DMS53 treated with DMSO at 0.1 percent for 48 hours (cell line): ENCODE measurements at regions not wholly inside any gene's neighbourhood (a gene's known extent, or its start where the extent isn't known, plus 50 kb on each side); places are given as distances from the start of the nearest gene placed in this dataset.

ENCODE experiments used
- DNase-seq: peaks from one replicate; lab custom pipeline; 2025; ENCODE audit not compliant: unreplicated experiment; lab: John Stamatoyannopoulos, UW

- no peak for DNase-seq
These were observed 463.6 kb upstream of the REG3G start for GRCh38 chr2:78561876-78562275.

GRCh38 chr2:78564666-78565065 is 460.8 kb upstream of the REG3G start:
- DNase-seq: no peak

GRCh38 chr2:78568782-78569373 is 456.6 kb upstream of the REG3G start:
- DNase-seq: no peak

GRCh38 chr2:78576409-78576808 is 449.1 kb upstream of the REG3G start:
- no peak for DNase-seq

DNA sequence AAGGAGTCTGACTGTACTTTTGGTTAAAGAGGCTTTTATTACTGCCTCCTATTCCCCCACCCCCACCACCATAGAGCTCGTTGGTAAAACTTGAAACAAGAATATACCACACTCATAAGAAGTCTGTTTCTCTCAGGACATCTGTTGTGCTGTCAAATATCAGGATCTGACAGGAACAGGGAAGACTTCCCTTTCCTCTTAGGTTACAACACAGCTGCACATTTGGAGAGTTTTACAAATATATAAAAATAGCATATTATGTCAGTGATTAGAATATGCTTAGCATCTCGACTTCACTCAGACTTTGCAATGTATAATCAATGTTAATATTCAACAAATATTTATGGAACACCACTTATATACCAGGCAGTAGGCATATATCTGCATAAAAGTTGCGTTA is 439.6 kb upstream of the REG3G start:
- no peak for DNase-seq

DNA sequence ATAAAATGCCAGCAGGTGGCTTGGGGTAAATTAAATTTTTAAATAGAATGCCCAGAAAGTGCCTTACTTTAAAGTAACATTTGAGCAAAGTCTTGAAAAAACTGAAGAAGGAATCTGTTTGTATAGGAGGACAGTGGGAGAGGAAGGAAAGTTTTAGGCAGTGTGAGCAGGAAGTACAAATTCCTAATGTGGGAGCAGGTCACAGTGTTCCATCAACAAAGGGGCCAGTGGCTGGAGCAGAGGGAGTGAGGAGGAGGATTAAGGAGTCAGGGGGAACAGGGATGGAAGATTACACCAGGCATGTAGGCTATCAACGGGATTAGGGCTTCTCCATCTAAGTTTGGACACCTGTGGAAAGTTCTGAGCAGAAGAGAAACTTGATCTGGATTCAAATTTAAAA is 439.2 kb upstream of the REG3G start:
- no peak for DNase-seq

DNA sequence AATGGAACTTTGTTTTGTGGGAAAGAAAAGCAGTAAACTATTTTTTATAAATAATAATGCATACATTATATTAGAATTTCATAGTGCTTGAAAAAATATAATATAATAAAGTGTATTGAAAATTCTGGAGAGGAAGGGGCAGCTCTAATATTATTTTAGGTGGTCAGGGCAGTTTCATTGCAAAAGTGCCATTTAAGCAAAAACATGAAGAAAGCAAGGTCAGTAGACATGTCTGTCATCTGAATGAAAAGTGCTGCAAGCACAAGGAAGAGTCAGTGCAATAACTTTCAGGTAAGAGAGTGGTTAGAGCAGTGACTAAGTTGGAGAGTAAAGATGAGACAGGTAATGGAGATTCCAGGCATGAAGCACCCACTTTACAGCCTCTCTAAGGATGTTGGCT is 435.6 kb upstream of the REG3G start:
- DNase-seq: no peak

GRCh38 chr2:78592491-78592890 is 433.0 kb upstream of the REG3G start:
- no peak for DNase-seq

GRCh38 chr2:78601113-78601512 is 424.4 kb upstream of the REG3G start:
- no peak for DNase-seq

GRCh38 chr2:78602862-78603261 is 422.6 kb upstream of the REG3G start:
- no peak for DNase-seq

DNA sequence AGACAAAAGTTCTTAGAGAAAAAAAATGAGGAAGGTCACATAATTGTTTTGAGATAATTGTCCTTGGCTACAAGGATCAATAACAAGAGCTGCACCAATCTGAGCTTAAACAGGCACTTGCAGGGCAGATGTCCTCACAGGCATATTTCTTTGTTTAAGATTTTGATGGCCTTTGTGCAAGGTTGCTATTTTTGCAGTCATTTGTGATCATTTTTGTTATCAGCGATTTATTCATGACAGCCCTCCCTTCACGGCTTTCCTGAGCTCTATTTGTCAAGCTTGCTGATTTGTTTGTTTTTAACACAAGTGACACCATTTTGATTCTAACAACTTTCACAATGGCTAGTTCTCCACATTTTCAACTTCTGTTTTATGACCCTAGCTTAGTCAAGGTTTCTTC is 418.6 kb upstream of the REG3G start:
- no peak for DNase-seq

DNA sequence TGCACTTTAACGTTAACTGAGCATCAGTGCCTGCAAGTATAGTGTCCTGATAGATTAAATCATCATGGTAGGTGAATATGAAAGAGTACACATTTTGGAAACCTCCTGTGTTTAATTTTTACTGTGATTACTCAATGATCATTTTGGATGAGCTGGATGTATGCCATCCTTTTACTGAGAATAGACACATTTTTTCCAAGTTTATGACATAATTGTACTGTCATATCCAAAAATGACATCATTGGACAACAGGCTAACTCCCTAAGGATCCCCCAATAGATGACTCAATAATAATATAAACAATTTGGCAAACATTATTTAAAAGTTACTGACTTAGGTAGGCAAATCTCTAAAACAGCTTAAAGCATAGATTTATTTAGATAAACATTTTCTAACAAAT is 410.8 kb upstream of the REG3G start:
- no peak for DNase-seq

DNA sequence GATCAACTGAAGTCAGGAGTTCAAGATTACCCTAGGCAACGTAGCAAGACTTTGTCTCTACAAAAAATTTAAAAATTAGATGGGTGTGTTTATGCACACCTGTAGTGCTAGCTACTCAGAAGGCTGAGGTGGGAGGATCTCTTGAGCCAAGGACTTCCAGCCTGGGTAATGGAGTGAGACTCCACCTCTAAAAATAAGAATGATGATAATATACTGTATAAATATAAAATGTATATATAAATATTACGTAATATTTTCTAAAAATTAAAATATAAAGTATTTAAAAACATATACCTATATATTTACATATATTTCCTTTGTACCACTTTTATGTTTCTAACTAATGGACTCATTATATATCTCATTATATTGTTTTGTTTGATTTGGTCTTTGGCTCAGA is 409.5 kb upstream of the REG3G start:
- no peak for DNase-seq

GRCh38 chr2:78634425-78634824 is 391.1 kb upstream of the REG3G start:
- no peak for DNase-seq

DNA sequence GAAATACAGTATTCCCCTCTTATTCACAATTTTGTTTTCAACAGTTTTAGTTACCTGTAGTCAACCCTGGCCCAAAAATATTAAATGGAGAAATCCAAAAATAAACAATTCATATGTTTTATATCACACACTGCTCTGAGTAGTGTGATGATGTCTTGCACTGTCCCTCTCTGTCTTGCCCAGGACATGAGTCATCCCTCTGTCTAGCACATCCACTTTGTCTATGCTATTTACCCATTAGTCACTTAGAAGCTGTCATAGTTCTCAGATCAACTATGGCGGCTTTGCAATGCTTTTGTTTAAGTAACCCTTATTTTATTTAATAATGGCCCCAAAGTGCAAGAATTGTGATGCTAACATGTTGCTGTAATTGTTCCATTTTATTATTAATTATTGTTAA is 380.6 kb upstream of the REG3G start:
- peak; percentile 76 for DNase-seq

DNA sequence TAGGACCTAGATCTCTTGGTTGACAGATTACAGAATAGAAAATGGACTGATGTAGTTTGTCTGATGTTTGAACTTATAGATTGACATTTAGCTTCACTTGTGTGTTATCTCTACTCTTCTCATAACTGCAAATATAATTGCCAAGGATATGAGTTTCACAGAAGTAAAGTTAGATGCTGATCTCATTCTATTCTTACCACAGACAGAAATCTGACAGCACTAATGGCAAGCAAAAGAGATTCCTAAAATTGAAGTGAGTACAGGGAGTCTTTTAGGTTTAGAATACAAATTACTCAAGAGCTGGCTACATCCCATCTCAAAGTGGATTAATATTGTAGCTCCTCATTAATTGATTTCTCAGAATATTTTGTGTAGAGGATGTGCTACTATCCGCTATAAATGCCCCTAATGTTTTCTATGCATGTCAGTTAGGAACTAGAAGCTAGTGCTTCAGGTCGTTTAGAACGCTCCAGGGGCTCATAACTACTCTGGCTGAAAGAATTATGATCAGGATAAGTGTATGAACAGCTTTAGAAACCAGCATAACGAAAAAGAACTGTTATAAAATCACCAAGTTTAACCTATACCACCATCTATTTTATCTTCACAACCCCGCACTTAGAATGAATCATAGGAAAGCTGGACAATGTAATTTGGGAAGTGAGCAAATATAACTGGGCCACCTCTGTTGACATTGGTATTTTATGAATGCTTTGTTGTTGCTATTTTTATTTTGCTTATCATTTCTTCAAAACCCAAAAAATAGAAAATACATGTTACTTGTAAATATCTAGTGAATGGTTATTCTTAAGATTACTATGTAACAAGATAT is 378.8 kb upstream of the REG3G start:
- DNase-seq: no peak

GRCh38 chr2:78648558-78648957 is 376.9 kb upstream of the REG3G start:
- no peak for DNase-seq

- no peak for DNase-seq
These were observed 370.6 kb upstream of the REG3G start for GRCh38 chr2:78654941-78655340.

DNA sequence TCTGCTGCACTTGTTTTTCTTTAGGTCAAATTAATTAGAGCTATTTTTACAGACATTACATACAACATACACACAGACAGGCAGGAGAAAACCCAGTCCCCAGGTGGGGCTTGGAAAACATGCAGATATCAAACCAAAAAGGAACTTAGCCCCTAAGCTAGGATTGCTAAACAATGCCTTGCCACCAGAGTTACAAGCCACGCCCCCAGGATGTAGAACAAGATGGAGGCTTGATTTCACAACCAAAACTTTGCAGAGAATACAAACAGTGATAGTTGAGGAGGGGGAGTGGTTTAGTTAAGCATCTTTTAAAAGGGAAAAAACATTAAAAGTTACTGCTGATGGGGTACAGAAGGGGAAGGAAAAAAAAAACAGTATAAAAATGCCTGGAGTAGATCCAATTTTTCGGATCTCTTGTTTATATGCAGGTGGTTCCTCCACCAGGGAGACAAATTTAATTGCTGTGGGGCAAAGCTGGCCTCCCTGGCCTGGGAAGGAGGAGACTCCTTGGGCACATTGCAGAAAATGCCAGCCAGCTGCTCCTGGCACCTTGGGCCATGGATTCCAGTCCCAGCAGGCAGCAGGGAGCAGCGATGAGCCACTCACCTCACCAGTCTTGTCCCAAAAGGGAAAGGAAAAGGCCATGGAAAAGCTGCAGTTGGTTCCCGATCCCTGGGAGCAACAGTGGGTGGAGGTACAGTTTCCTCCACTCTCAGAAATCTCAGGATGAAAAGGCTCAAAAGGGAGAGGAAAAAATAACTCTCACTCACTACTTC is 348.4 kb upstream of the REG3G start:
- no peak for DNase-seq

DNA sequence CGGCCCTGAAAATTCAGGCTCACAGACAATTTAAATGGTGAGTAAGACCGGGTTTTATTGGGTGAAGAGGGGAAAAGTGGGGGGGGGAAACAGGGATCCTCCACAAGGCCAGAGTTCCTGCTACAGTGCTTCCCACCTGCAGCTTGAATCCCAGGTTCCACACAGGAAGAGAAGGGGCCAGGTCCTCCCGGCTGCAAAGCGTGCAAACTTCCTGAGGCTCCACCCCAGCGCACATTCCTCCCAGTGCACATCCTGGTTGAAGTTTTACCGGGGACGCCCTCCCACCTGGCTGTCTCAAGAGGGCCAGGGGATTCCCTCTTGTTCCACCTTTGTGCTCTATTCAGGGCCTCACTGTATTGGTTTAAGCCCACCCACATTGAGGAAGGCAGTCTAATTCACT is 347.7 kb upstream of the REG3G start:
- no peak for DNase-seq

DNA sequence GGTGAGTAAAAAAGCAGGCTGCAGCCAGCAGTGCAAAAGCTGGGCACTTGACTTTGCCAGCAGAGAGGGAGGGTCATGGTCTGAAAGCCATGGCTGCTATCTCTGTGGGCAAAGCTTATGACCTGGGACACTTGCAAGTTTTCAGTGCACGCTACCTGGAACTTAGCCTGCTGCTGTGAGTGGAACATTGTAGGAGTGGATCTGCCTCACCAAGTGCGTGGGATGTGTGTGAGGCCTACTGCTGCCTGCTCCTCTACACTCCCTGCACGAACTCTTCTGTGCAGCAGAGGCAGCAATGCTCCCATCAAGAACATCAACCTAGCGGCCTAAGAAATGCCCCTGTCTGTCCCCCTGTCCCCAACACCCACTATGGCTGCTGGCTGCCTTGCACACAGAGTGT is 344.1 kb upstream of the REG3G start:
- DNase-seq: no peak

- DNase-seq: no peak
These were observed 342.7 kb upstream of the REG3G start for GRCh38 chr2:78682781-78683180.
